Sigmoid colon (tissue), 6 donors: ENCODE measurements at regions not wholly inside any gene's neighbourhood (a gene's known extent, or its start where the extent isn't known, plus 50 kb on each side); places are given as distances from the start of the nearest gene placed in this dataset.
"Not testable (repeated sequence)": the region's sequence is repeated elsewhere in the genome, so short reads cannot be mapped to it uniquely, and the experiment has no call there.

Source experiments
- DNase-seq: peaks from one replicate; pipeline ENCODE4 v3.0.0-alpha.2; 2019
- H3K27ac ChIP-seq, 4 donors: fragments of 200-600 bp; sonication (generic); one replicate each; pipeline ENCODE4 v1.5.1; 2016 to 2019; ENCODE audit warnings: mild to moderate bottlenecking in 1 of 4
- H3K27me3 ChIP-seq, 3 donors: fragments of 200-600 bp; sonication (generic); one replicate each; pipeline ENCODE4 v1.5.1; 2019; ENCODE audit warnings: mild to moderate bottlenecking in 1 of 3
- H3K36me3 ChIP-seq, 4 donors: fragments of 200-600 bp; sonication (generic); one replicate each; pipeline ENCODE4 v1.5.1; 2016 to 2019
- H3K4me1 ChIP-seq, 4 donors: fragments of 200-600 bp; sonication (generic); one replicate each; pipeline ENCODE4 v1.5.1; 2017 to 2019
- H3K4me3 ChIP-seq, 4 donors: fragments of 200-600 bp; sonication (generic); one replicate each; pipeline ENCODE4 v1.5.1; 2017 to 2019; ENCODE audit warnings: mild to moderate bottlenecking in 2 of 4, moderate library complexity in 1 of 4
- H3K9me3 ChIP-seq, 4 donors: fragments of 200-600 bp in 3 of 4; sonication (generic) in 3 of 4; one replicate each; pipeline versions ENCODE4 v1.5.1 to v1.6.1; 2013 to 2019
- EP300 ChIP-seq, 4 donors: sonication (generic); formaldehyde crosslinking; IDR thresholded peaks; one replicate each; pipeline ENCODE4 v1.6.1; 2017; ENCODE audit warnings: antibody characterized with exemption in 4 of 4
- POLR2A ChIP-seq, 2 donors: fragments of 450-650 bp; IDR thresholded peaks; one replicate each; pipeline ENCODE4 v1.6.1; 2016; ENCODE audit warnings: antibody characterized with exemption in 2 of 2, mild to moderate bottlenecking in 2 of 2, moderate library complexity in 2 of 2
- POLR2AphosphoS5 ChIP-seq, 4 donors: sonication (generic); formaldehyde crosslinking; IDR thresholded peaks; one replicate each; pipeline ENCODE4 v1.6.1; 2017; ENCODE audit warnings: antibody characterized with exemption in 4 of 4
- WGBS, 2 donors: extraction: QIAGEN DNeasy Blood & Tissue Kit; methylation state at CpG; one replicate each; pipeline ENCODE4 v1.1.7; 2013; 5-methylcytosine and 5-hydroxymethylcytosine counted together
- intact Hi-C: fragments of 100-400 bp; cut with DNase I; formaldehyde crosslinking; loops from one replicate; pipeline ENCODE4 v1.15.1; 2023
- TF ChIP-seq, protein P1 (sequence below), 4 experiments: fragments of 450-650 bp in 3 of 4; fragments of 200-600 bp in 1 of 4; IDR thresholded peaks; one replicate each; pipeline ENCODE4 v1.5.1; 2016 to 2019; ENCODE audit warnings: antibody characterized with exemption in 4 of 4, mild to moderate bottlenecking in 3 of 4, moderate library complexity in 2 of 4
- donor health status: healthy with polysubstance abuse.
- donor health status: healthy.

DNA sequence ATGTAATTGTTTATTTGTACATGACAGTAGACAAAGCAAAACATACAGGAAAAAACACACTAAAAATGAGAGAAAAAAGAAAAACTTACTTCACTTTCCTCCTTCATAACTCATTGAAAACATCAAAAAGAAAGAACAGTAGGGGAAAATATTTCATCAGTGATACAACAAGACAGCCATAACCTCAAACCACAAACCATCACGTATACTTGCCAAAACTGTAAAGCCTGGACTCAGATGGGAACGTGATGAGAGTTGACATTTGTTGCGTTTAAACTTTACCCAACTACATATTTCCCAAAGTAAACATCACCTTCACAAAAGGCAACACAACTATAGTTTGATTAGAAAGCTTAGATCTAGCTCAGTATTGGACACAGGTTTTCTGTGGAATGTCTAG, 278.2 kb upstream of the COL3A1 start:
- WGBS, 2 donors = 2 to 15% methylated on average over 3 of the region's 3 CpGs

GRCh38 chr2:188698151-188698550, 276.0 kb upstream of the COL3A1 start:
- H3K27ac ChIP-seq, H3K4me3 ChIP-seq, H3K4me1 ChIP-seq, intact Hi-C loops, H3K27me3 ChIP-seq, DNase-seq, H3K36me3 ChIP-seq, H3K9me3 ChIP-seq: not testable (repeated sequence)
- 91 to 92% methylated on average over 1 of the region's 1 CpG for WGBS, 2 donors

More for the DNA sequence above, 278.2 kb upstream of the COL3A1 start:
- Histone ChIP-seq H3K4me1 (peaks cover 0 to 7% (median 3%) of the 10 kb centered on the region in 4 donors), H3K27me3 (no peaks in the 10 kb centered on the region), H3K4me3 (no peak overlapping the region), H3K27ac (no peak overlapping the region), H3K9me3 (no peaks in the 10 kb centered on the region), H3K36me3 (no peaks in the 10 kb centered on the region)
- no peak for DNase-seq
- TF ChIP-seq, protein P1, sequence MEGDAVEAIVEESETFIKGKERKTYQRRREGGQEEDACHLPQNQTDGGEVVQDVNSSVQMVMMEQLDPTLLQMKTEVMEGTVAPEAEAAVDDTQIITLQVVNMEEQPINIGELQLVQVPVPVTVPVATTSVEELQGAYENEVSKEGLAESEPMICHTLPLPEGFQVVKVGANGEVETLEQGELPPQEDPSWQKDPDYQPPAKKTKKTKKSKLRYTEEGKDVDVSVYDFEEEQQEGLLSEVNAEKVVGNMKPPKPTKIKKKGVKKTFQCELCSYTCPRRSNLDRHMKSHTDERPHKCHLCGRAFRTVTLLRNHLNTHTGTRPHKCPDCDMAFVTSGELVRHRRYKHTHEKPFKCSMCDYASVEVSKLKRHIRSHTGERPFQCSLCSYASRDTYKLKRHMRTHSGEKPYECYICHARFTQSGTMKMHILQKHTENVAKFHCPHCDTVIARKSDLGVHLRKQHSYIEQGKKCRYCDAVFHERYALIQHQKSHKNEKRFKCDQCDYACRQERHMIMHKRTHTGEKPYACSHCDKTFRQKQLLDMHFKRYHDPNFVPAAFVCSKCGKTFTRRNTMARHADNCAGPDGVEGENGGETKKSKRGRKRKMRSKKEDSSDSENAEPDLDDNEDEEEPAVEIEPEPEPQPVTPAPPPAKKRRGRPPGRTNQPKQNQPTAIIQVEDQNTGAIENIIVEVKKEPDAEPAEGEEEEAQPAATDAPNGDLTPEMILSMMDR (IDR thresholded peaks at IDR 0.05) = no peak
- no peak for TF ChIP-seq EP300 (IDR thresholded peaks at IDR 0.05)
- no peak for TF ChIP-seq POLR2AphosphoS5 (IDR thresholded peaks at IDR 0.05)
- no peak for TF ChIP-seq POLR2A (IDR thresholded peaks at IDR 0.05)
- intact Hi-C loops = no loop called here

DNA sequence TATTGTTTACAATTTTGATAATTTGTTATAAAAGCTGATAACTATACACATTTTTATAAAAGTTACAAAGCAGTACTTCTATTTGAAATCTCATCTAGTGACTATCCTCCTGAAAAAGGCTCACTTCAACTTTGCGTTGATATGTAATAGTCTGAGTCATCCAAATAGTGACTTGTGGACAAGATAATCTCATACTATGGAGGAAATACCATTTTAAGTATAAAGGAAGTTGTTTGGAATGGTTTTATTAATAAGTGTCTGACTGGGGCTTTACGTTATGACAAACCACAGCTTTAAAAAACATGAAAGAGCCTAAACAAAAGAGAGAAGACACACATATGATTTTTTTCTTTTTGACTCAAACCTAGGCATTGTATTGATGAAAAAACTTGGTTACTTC, 272.3 kb upstream of the COL3A1 start:
- 54 to 66% methylated on average over 2 of the region's 2 CpGs for WGBS, 2 donors

DNA sequence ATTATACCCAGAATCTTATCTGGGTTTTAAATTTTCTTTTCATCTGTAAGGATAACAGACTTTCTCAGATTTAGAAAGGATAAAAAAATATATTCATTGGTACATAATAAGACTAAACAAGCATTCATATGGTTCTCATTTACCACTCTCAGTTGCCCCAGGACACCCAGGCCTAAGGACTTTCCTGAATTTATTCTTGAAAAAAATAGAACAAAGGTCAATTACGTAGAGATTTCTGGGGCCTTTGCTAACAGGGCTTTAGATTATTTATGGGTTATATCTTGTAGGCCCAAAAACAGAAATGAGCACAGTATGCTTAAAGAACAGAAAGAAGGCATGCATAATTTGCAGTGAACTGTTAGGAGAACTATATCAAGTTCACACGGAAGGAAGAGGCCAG, 269.0 kb upstream of the COL3A1 start:
- no peak overlapping the region for H3K4me3 ChIP-seq
- DNase-seq = no peak
- 82 to 88% methylated on average over 2 of the region's 2 CpGs for WGBS, 2 donors
- no peak overlapping the region for H3K27ac ChIP-seq
- H3K36me3 ChIP-seq = no peaks in the 10 kb centered on the region
- H3K27me3 ChIP-seq = no peaks in the 10 kb centered on the region
- H3K9me3 ChIP-seq = no peaks in the 10 kb centered on the region
- intact Hi-C loops = no loop called here
- no peaks in the 10 kb centered on the region for H3K4me1 ChIP-seq
- TF ChIP-seq, protein P1 (IDR thresholded peaks at IDR 0.05) = no peak
- no peak for TF ChIP-seq EP300 (IDR thresholded peaks at IDR 0.05)
- TF ChIP-seq POLR2A (IDR thresholded peaks at IDR 0.05) = no peak
- TF ChIP-seq POLR2AphosphoS5 (IDR thresholded peaks at IDR 0.05) = no peak

More for the DNA sequence above, 272.3 kb upstream of the COL3A1 start:
- H3K27me3 ChIP-seq = no peaks in the 10 kb centered on the region
- no peak overlapping the region for H3K4me3 ChIP-seq
- H3K4me1 ChIP-seq = no peaks in the 10 kb centered on the region
- DNase-seq = no peak
- intact Hi-C loops = no loop called here
- no peaks in the 10 kb centered on the region for H3K36me3 ChIP-seq
- no peak overlapping the region for H3K27ac ChIP-seq
- no peak for TF ChIP-seq EP300 (IDR thresholded peaks at IDR 0.05)
- no peak for TF ChIP-seq POLR2AphosphoS5 (IDR thresholded peaks at IDR 0.05)
- TF ChIP-seq, protein P1 (IDR thresholded peaks at IDR 0.05) = no peak
- no peak for TF ChIP-seq POLR2A (IDR thresholded peaks at IDR 0.05)
- no peaks in the 10 kb centered on the region for H3K9me3 ChIP-seq

DNA sequence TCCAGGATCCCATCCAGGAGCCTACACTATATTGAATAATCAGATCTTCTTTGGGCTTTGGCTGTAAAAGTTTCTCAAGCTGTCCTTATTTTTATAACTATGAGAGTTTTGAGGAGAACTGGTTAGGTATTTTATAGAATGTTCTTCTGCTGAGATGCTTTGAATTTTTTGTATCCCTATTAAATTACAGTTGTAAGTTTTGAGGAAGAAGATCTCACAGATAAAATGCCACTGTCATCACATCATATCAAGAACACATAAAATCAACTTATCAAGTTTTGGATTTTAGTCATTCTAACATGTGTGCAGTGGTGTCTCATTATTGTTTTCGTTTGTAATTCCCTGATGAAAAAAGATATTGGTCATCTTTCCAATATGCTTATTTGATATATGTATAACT, 260.2 kb upstream of the COL3A1 start:
- WGBS, 2 donors = 75 to 91% methylated on average over 1 of the region's 1 CpG
- DNase-seq = no peak
- Histone ChIP-seq H3K4me1 (no peaks in the 10 kb centered on the region), H3K27ac (no peak overlapping the region), H3K4me3 (no peak overlapping the region), H3K9me3 (peaks cover 0 to 3% (median 0%) of the 10 kb centered on the region in 4 donors), H3K27me3 (no peaks in the 10 kb centered on the region), H3K36me3 (no peaks in the 10 kb centered on the region)
- intact Hi-C loops = no loop called here
- TF ChIP-seq POLR2A (IDR thresholded peaks at IDR 0.05) (no peak), EP300 (IDR thresholded peaks at IDR 0.05) (no peak)

DNA sequence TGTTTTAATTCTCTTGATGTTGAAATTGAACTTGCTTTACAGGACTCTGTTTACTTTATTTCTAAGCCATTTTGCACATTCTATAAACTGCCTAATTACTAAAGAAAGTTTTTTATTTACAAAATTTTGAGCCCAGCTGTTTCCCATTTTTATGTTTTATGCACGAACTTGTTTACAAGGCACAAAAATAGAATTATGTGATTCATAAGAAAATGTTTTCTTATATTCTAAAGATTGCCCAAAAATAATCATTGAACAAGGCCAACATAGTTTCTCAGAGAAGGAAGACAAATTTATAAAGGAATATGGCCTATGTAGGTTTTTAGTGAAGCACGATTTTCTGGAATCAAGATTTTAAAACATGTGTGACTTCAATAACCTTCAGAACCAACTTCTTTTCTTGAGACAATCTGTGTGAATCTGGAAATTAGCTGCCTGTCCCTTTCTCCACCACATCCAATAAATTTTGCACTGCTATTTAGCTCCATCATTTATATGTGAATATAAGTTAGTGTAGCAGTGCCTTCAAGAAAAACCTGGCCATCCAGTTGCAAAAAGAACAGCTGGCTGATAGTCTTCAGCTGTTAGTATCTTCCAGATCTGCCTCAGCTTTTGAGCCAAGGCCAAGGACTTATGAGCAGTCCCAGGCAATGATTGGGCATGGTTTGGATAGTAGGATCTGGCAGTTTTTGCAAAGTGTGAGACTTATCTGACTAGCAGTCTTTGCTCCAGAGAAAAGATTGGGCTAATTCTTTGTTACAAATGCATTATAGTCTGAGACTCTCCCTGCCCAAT, 253.2 kb upstream of the COL3A1 start:
- WGBS, 2 donors = 66 to 77% methylated on average over 2 of the region's 2 CpGs
- Histone ChIP-seq H3K9me3 (no peaks in the 10 kb centered on the region), H3K27me3 (no peaks in the 10 kb centered on the region), H3K36me3 (no peaks in the 10 kb centered on the region), H3K4me3 (no peak overlapping the region), H3K27ac (no peak overlapping the region), H3K4me1 (peaks cover 0 to 10% (median 4%) of the 10 kb centered on the region in 4 donors)
- TF ChIP-seq POLR2AphosphoS5 (IDR thresholded peaks at IDR 0.05) (peak in 1 of 4 donors; percentile 29), EP300 (IDR thresholded peaks at IDR 0.05) (no peak), POLR2A (IDR thresholded peaks at IDR 0.05) (no peak)
- TF ChIP-seq, protein P1 (IDR thresholded peaks at IDR 0.05) = no peak
- no peak for DNase-seq
- intact Hi-C loops = no loop called here
